ENCODE measurements at regions not wholly inside any gene's neighbourhood (a gene's known extent, or its start where the extent isn't known, plus 50 kb on each side); places are given as distances from the start of the nearest gene placed in this dataset.

- TF ChIP-seq WT1 (tag by site-specific recombination; IDR thresholded peaks at IDR 0.05): peak; percentile 98
- TF ChIP-seq ZNF510 (tag by site-specific recombination; IDR thresholded peaks at IDR 0.05; ENCODE audit: insufficient replicate concordance): no peak
- TF ChIP-seq KLF9 (tag by site-specific recombination; IDR thresholded peaks at IDR 0.05; ENCODE audit: low read depth): no peak
- TF ChIP-seq ZBTB10 (tag by site-specific recombination; IDR thresholded peaks at IDR 0.05): no peak
- TF ChIP-seq ZIC2 (tag by site-specific recombination; IDR thresholded peaks at IDR 0.05): peak; percentile 96
- TF ChIP-seq ZNF211 (tag by site-specific recombination; IDR thresholded peaks at IDR 0.05; ENCODE audit: low read depth): no peak
- TF ChIP-seq ZNF423 (tag by site-specific recombination; IDR thresholded peaks at IDR 0.05): 0 out of 2 replicates have a peak, but pooled peaks have one; percentile 49
- TF ChIP-seq ZNF549 (tag by site-specific recombination; IDR thresholded peaks at IDR 0.05): no peak
- TF ChIP-seq GLIS1 (tag by site-specific recombination; IDR thresholded peaks at IDR 0.05): peak; percentile 62
- no peak for TF ChIP-seq SP7 (tag by site-specific recombination; IDR thresholded peaks at IDR 0.05)
- no peak for TF ChIP-seq ZNF555 (tag by site-specific recombination; conservative IDR thresholded peaks at IDR 0.05)
- Histone ChIP-seq H3K4me1 (ENCODE audit: control insufficient read depth, insufficient read depth, low read length) (no peaks in the 10 kb centered on the region), H3K27ac (ENCODE audit: extremely low read depth, low read depth, low read length) (no peak overlapping the region), H3K36me3 (ENCODE audit: control insufficient read depth in 2 of 2, insufficient read depth in 1 of 2, low read length in 2 of 2) (no peaks in the 10 kb centered on the region), H3K9me3 (ENCODE audit: control insufficient read depth, insufficient read depth, low read depth, low read length) (no peaks in the 10 kb centered on the region), H3K4me3 (ENCODE audit: low read depth, low read length) (no peak overlapping the region)
- ChIA-PET POLR2A (no interaction called here), CTCF (no interaction called here)
Measured at GRCh38 chr12:5222011-5222461, 178.4 kb downstream of the KCNA5 start.

GRCh38 chr12:5222729-5223128, 179.1 kb downstream of the KCNA5 start:
- ChIA-PET POLR2A (no interaction called here), CTCF (interaction anchor here (0.7 kb wide), 1 partner anchor 68 kb away, joined by 4 read pairs; no protein-coding TSS in a partner anchor)
- Histone ChIP-seq H3K27ac (ENCODE audit: extremely low read depth, low read depth, low read length) (no peak overlapping the region), H3K36me3 (ENCODE audit: control insufficient read depth in 2 of 2, insufficient read depth in 1 of 2, low read length in 2 of 2) (no peaks in the 10 kb centered on the region), H3K4me1 (ENCODE audit: control insufficient read depth, insufficient read depth, low read length) (no peaks in the 10 kb centered on the region), H3K9me3 (ENCODE audit: control insufficient read depth, insufficient read depth, low read depth, low read length) (no peaks in the 10 kb centered on the region), H3K4me3 (ENCODE audit: low read depth, low read length) (no peak overlapping the region)
- no peak for TF ChIP-seq SCRT2 (tag by site-specific recombination; IDR thresholded peaks at IDR 0.05)
- no peak for TF ChIP-seq PRDM1 (tag by site-specific recombination; IDR thresholded peaks at IDR 0.05)
- TF ChIP-seq ZNF121 (tag by site-specific recombination; IDR thresholded peaks at IDR 0.05): no peak
- no peak for TF ChIP-seq ZNF423 (tag by site-specific recombination; IDR thresholded peaks at IDR 0.05)
- TF ChIP-seq ZFP37 (tag by site-specific recombination; IDR thresholded peaks at IDR 0.05): no peak
- no peak for TF ChIP-seq ZNF514 (tag by site-specific recombination; IDR thresholded peaks at IDR 0.05)
- no peak for TF ChIP-seq ZSCAN23 (tag by site-specific recombination; IDR thresholded peaks at IDR 0.05)
- TF ChIP-seq ZBTB10 (tag by site-specific recombination; IDR thresholded peaks at IDR 0.05): no peak
- TF ChIP-seq AEBP2 (tag by site-specific recombination; IDR thresholded peaks at IDR 0.05; ENCODE audit: borderline replicate concordance): no peak
- TF ChIP-seq HOXD13 (CRISPR knock-in tag; IDR thresholded peaks at IDR 0.05; ENCODE audit: borderline replicate concordance): no peak
- no peak for TF ChIP-seq KLF8 (tag by site-specific recombination; IDR thresholded peaks at IDR 0.05)
